ENCODE measurements at regions not wholly inside any gene's neighbourhood (a gene's known extent, or its start where the extent isn't known, plus 50 kb on each side); places are given as distances from the start of the nearest gene placed in this dataset.

DNA sequence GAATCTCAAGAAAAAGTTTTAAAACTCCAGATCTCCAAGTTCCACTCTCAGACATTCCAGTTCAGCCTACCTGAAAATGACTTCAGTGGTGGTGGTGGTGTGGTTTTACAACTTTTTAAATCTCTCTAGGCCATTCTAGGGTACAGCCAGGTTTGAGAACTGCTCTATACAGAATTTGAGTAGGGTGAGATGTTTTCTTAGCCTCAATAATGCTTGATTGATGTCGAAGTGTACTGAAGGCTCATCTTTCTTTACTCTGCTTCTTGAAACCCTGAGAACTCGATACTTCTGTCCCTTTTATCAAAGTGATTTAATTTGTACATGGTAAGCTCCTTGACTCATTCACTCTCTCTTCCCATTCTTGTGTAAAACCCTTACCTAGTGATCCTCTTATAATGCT lies 143.8 kb downstream of the FAM124B start:
- TF ChIP-seq, protein P1, sequence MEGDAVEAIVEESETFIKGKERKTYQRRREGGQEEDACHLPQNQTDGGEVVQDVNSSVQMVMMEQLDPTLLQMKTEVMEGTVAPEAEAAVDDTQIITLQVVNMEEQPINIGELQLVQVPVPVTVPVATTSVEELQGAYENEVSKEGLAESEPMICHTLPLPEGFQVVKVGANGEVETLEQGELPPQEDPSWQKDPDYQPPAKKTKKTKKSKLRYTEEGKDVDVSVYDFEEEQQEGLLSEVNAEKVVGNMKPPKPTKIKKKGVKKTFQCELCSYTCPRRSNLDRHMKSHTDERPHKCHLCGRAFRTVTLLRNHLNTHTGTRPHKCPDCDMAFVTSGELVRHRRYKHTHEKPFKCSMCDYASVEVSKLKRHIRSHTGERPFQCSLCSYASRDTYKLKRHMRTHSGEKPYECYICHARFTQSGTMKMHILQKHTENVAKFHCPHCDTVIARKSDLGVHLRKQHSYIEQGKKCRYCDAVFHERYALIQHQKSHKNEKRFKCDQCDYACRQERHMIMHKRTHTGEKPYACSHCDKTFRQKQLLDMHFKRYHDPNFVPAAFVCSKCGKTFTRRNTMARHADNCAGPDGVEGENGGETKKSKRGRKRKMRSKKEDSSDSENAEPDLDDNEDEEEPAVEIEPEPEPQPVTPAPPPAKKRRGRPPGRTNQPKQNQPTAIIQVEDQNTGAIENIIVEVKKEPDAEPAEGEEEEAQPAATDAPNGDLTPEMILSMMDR (IDR thresholded peaks at IDR 0.05) = no peak
- Mint-ChIP-seq H3K9me3 (ENCODE audit: unreplicated experiment) (no peaks in the 10 kb centered on the region), H3K27ac (ENCODE audit: unreplicated experiment) (no peak overlapping the region)

DNA sequence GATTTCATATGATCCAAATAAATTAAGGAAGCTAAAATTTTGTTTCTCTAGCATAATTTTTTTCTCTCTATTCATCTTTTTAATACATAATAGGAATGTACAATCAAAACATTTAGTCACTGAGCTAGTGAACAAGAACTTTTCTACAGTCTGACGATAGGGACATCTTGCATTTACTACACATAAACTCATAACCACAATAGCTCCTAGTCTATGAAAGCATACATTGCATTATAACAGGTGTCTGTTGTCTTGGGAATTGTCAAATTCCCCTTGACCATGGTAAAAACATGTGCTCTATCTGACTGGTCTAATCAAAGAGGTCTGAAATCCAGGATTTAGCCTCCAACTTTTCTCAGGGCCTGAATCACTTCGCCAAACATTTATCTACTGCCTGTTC lies 144.8 kb downstream of the FAM124B start:
- no peak for DNase-seq (ENCODE audit: extremely low spot score, unreplicated experiment)
- H3K36me3 Mint-ChIP-seq (ENCODE audit: unreplicated experiment) = no peaks in the 10 kb centered on the region
- H3K4me1 Mint-ChIP-seq (ENCODE audit: unreplicated experiment) = peaks cover 20% of the 10 kb centered on the region
- H3K27me3 Mint-ChIP-seq (ENCODE audit: unreplicated experiment) = no peaks in the 10 kb centered on the region
- H3K27ac Mint-ChIP-seq (ENCODE audit: unreplicated experiment) = no peak overlapping the region
- TF ChIP-seq, protein P1 (IDR thresholded peaks at IDR 0.05) = no peak
- no peaks in the 10 kb centered on the region for H3K9me3 Mint-ChIP-seq (ENCODE audit: unreplicated experiment)
- no peak overlapping the region for H3K4me3 Mint-ChIP-seq (ENCODE audit: unreplicated experiment)

More for the DNA sequence above, 143.8 kb downstream of the FAM124B start:
- no peaks in the 10 kb centered on the region for H3K27me3 Mint-ChIP-seq (ENCODE audit: unreplicated experiment)
- H3K4me1 Mint-ChIP-seq (ENCODE audit: unreplicated experiment) = peaks cover 14% of the 10 kb centered on the region
- no peak overlapping the region for H3K4me3 Mint-ChIP-seq (ENCODE audit: unreplicated experiment)
- no peak for DNase-seq (ENCODE audit: extremely low spot score, unreplicated experiment)
- no peaks in the 10 kb centered on the region for H3K36me3 Mint-ChIP-seq (ENCODE audit: unreplicated experiment)

- H3K36me3 Mint-ChIP-seq (ENCODE audit: unreplicated experiment) = no peaks in the 10 kb centered on the region
- H3K4me1 Mint-ChIP-seq (ENCODE audit: unreplicated experiment) = peaks cover 23% of the 10 kb centered on the region
- H3K4me3 Mint-ChIP-seq (ENCODE audit: unreplicated experiment) = no peak overlapping the region
- H3K27ac Mint-ChIP-seq (ENCODE audit: unreplicated experiment) = peak overlapping the region; percentile 15
- DNase-seq (ENCODE audit: extremely low spot score, unreplicated experiment) = no peak
- no peaks in the 10 kb centered on the region for H3K9me3 Mint-ChIP-seq (ENCODE audit: unreplicated experiment)
- TF ChIP-seq, protein P1 (IDR thresholded peaks at IDR 0.05) = no peak
- no peaks in the 10 kb centered on the region for H3K27me3 Mint-ChIP-seq (ENCODE audit: unreplicated experiment)
Measured at GRCh38 chr2:224253464-224253863, 148.4 kb downstream of the FAM124B start.

- DNase-seq (ENCODE audit: extremely low spot score, unreplicated experiment) = no peak
- H3K36me3 Mint-ChIP-seq (ENCODE audit: unreplicated experiment) = no peaks in the 10 kb centered on the region
- H3K4me1 Mint-ChIP-seq (ENCODE audit: unreplicated experiment) = peaks cover 25% of the 10 kb centered on the region
- H3K27ac Mint-ChIP-seq (ENCODE audit: unreplicated experiment) = no peak overlapping the region
- TF ChIP-seq, protein P1 (IDR thresholded peaks at IDR 0.05) = no peak
- H3K4me3 Mint-ChIP-seq (ENCODE audit: unreplicated experiment) = no peak overlapping the region
- H3K27me3 Mint-ChIP-seq (ENCODE audit: unreplicated experiment) = no peaks in the 10 kb centered on the region
- no peaks in the 10 kb centered on the region for H3K9me3 Mint-ChIP-seq (ENCODE audit: unreplicated experiment)
Measured at GRCh38 chr2:224252631-224253030, 149.3 kb downstream of the FAM124B start.

DNA sequence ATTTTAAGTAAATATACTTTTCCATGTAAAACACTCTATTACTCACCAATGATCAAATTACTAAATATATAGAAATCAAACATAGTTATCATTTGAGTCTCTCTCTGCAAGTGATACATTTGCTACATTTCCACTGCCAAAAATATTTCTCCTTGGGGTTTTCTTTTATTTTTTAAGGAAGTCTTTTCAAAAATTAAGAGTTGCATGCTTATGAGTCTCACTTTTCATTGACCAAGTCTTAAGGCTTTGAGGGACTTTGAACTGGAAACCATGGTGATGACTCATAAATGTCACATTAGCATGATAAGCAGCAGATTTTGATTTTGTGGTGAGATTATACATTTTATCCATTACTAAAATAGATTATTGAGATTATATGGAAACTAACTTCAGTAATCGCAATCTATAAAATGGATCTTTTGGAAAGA lies 152.9 kb downstream of the FAM124B start:
- Mint-ChIP-seq H3K27me3 (ENCODE audit: unreplicated experiment) (no peaks in the 10 kb centered on the region), H3K4me1 (ENCODE audit: unreplicated experiment) (peaks cover 23% of the 10 kb centered on the region), H3K36me3 (ENCODE audit: unreplicated experiment) (no peaks in the 10 kb centered on the region), H3K4me3 (ENCODE audit: unreplicated experiment) (no peak overlapping the region), H3K27ac (ENCODE audit: unreplicated experiment) (no peak overlapping the region), H3K9me3 (ENCODE audit: unreplicated experiment) (no peaks in the 10 kb centered on the region)
- TF ChIP-seq, protein P1 (IDR thresholded peaks at IDR 0.05) = no peak
- DNase-seq (ENCODE audit: extremely low spot score, unreplicated experiment) = no peak
